ENCODE measurements at regions not wholly inside any gene's neighbourhood (a gene's known extent, or its start where the extent isn't known, plus 50 kb on each side); places are given as distances from the start of the nearest gene placed in this dataset.

- peaks cover 8% of the 10 kb centered on the region for H3K27me3 Mint-ChIP-seq (ENCODE audit: insufficient read depth, unreplicated experiment)
Measured at GRCh38 chr21:36550761-36551160, 70.8 kb upstream of the CLDN14 start.

GRCh38 chr21:36551321-36551720 lies 71.4 kb upstream of the CLDN14 start:
- H3K36me3 Mint-ChIP-seq (ENCODE audit: insufficient read depth, unreplicated experiment), result no peaks in the 10 kb centered on the region
- no peaks in the 10 kb centered on the region for H3K36me3 ChIP-seq (ENCODE audit: control insufficient read depth, insufficient read depth, low read length)
- DNase-seq, result no peak
- POLR2A ChIA-PET, result no interaction called here
- intact Hi-C loops (cut with micrococcal nuclease; ENCODE audit: unreplicated experiment), result no loop called here
- H3K27me3 Mint-ChIP-seq (ENCODE audit: insufficient read depth, unreplicated experiment), result peaks cover 8% of the 10 kb centered on the region
- no peaks in the 10 kb centered on the region for H3K9me3 Mint-ChIP-seq (ENCODE audit: unreplicated experiment)
- no peak overlapping the region for H3K4me3 Mint-ChIP-seq (ENCODE audit: unreplicated experiment)
- H3K27ac Mint-ChIP-seq (ENCODE audit: unreplicated experiment), result no peak overlapping the region
- no peaks in the 10 kb centered on the region; the same call in 1 of the 2 replicates for H3K27me3 ChIP-seq (replicated peaks; ENCODE audit: control insufficient read depth, insufficient read depth, low read length)
- CTCF ChIA-PET, result no interaction called here
- no peaks in the 10 kb centered on the region for H3K9me3 ChIP-seq
- no peak overlapping the region for H3K4me3 ChIP-seq (ENCODE audit: low read depth, low read length)
- BruUV-seq (replicated peaks), result no TSS peak
- no peaks in the 10 kb centered on the region for H3K4me1 Mint-ChIP-seq (ENCODE audit: low read depth, unreplicated experiment)
- H3K4me1 ChIP-seq, result no peaks in the 10 kb centered on the region
- TF ChIP-seq CTCF (IDR thresholded peaks at IDR 0.05; ENCODE audit: insufficient read depth in 1 of 2, low read depth in 1 of 2, low read length in 1 of 2, severe bottlenecking in 1 of 2, unreplicated experiment in 1 of 2), result no peak

More at GRCh38 chr21:36550761-36551160, 70.8 kb upstream of the CLDN14 start:
- H3K36me3 Mint-ChIP-seq (ENCODE audit: insufficient read depth, unreplicated experiment), result no peaks in the 10 kb centered on the region
- ChIA-PET POLR2A (no interaction called here), CTCF (no interaction called here)
- no peaks in the 10 kb centered on the region for H3K4me1 Mint-ChIP-seq (ENCODE audit: low read depth, unreplicated experiment)
- no peaks in the 10 kb centered on the region for H3K4me1 ChIP-seq
- H3K27me3 ChIP-seq (replicated peaks; ENCODE audit: control insufficient read depth, insufficient read depth, low read length), result no peaks in the 10 kb centered on the region; the same call in 1 of the 2 replicates
- no peak for DNase-seq
- H3K4me3 ChIP-seq (ENCODE audit: low read depth, low read length), result no peak overlapping the region
- no peaks in the 10 kb centered on the region for H3K36me3 ChIP-seq (ENCODE audit: control insufficient read depth, insufficient read depth, low read length)
- no peaks in the 10 kb centered on the region for H3K9me3 Mint-ChIP-seq (ENCODE audit: unreplicated experiment)
- BruUV-seq (replicated peaks), result no TSS peak
- H3K27ac Mint-ChIP-seq (ENCODE audit: unreplicated experiment), result no peak overlapping the region
- no peaks in the 10 kb centered on the region for H3K9me3 ChIP-seq
- H3K4me3 Mint-ChIP-seq (ENCODE audit: unreplicated experiment), result no peak overlapping the region
- intact Hi-C loops (cut with micrococcal nuclease; ENCODE audit: unreplicated experiment), result no loop called here
- no peak for TF ChIP-seq CTCF (IDR thresholded peaks at IDR 0.05; ENCODE audit: insufficient read depth in 1 of 2, low read depth in 1 of 2, low read length in 1 of 2, severe bottlenecking in 1 of 2, unreplicated experiment in 1 of 2)

- no peak overlapping the region for H3K27ac Mint-ChIP-seq (ENCODE audit: unreplicated experiment)
- no peak for DNase-seq
- no peak for TF ChIP-seq CTCF (IDR thresholded peaks at IDR 0.05; ENCODE audit: insufficient read depth in 1 of 2, low read depth in 1 of 2, low read length in 1 of 2, severe bottlenecking in 1 of 2, unreplicated experiment in 1 of 2)
Measured at GRCh38 chr21:36551731-36552433, 72.0 kb upstream of the CLDN14 start.

More at GRCh38 chr21:36551731-36552433, 72.0 kb upstream of the CLDN14 start:
- H3K27me3 Mint-ChIP-seq (ENCODE audit: insufficient read depth, unreplicated experiment), result peaks cover 11% of the 10 kb centered on the region
- POLR2A ChIA-PET, result no interaction called here
- no TSS peak for BruUV-seq (replicated peaks)
- CTCF ChIA-PET, result no interaction called here
- intact Hi-C loops (cut with micrococcal nuclease; ENCODE audit: unreplicated experiment), result no loop called here
- no peaks in the 10 kb centered on the region for H3K36me3 Mint-ChIP-seq (ENCODE audit: insufficient read depth, unreplicated experiment)
- H3K9me3 Mint-ChIP-seq (ENCODE audit: unreplicated experiment), result no peaks in the 10 kb centered on the region
- H3K36me3 ChIP-seq (ENCODE audit: control insufficient read depth, insufficient read depth, low read length), result no peaks in the 10 kb centered on the region
- H3K4me3 Mint-ChIP-seq (ENCODE audit: unreplicated experiment), result no peak overlapping the region
- no peaks in the 10 kb centered on the region for H3K4me1 ChIP-seq
- no peak overlapping the region for H3K4me3 ChIP-seq (ENCODE audit: low read depth, low read length)
- no peaks in the 10 kb centered on the region for H3K9me3 ChIP-seq
- H3K27me3 ChIP-seq (replicated peaks; ENCODE audit: control insufficient read depth, insufficient read depth, low read length), result no peaks in the 10 kb centered on the region; the same call in 1 of the 2 replicates
- no peaks in the 10 kb centered on the region for H3K4me1 Mint-ChIP-seq (ENCODE audit: low read depth, unreplicated experiment)

Data from Caco-2 (cell line).